ENCODE measurements at regions not wholly inside any gene's neighbourhood (a gene's known extent, or its start where the extent isn't known, plus 50 kb on each side); places are given as distances from the start of the nearest gene placed in this dataset.

DNA sequence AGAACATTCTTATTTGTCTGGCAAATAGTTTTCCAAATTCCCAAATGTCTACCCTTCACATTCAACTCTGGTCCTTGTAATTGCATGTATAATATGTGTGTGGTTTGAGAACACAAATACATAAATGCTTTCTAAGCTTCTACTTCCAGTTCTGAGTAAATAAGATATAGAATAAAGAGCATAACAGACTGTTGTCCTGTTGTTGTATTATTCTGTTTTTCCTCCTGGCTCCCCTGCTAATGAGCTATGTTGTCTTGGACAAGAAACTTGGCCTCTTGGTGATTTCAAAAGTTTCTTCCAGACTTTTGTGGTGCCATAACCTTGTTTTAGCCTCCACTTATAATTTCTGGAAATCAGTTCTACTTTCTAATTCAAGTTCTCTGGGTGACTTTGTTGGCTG, 75.3 kb upstream of the USP38 start:
- no peaks in the 10 kb centered on the region for H3K36me3 ChIP-seq
- intact Hi-C loops (cut with DNase I): no loop called here
- DNase-seq: no peak
- no peak overlapping the region for H3K4me3 ChIP-seq (replicated peaks in 1 of 3)
- H3K27ac ChIP-seq: no peak overlapping the region
- no peaks in the 10 kb centered on the region for H3K9me3 ChIP-seq
- TF ChIP-seq, protein P1, sequence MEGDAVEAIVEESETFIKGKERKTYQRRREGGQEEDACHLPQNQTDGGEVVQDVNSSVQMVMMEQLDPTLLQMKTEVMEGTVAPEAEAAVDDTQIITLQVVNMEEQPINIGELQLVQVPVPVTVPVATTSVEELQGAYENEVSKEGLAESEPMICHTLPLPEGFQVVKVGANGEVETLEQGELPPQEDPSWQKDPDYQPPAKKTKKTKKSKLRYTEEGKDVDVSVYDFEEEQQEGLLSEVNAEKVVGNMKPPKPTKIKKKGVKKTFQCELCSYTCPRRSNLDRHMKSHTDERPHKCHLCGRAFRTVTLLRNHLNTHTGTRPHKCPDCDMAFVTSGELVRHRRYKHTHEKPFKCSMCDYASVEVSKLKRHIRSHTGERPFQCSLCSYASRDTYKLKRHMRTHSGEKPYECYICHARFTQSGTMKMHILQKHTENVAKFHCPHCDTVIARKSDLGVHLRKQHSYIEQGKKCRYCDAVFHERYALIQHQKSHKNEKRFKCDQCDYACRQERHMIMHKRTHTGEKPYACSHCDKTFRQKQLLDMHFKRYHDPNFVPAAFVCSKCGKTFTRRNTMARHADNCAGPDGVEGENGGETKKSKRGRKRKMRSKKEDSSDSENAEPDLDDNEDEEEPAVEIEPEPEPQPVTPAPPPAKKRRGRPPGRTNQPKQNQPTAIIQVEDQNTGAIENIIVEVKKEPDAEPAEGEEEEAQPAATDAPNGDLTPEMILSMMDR (IDR thresholded peaks at IDR 0.05): no peak
- H3K4me1 ChIP-seq: no peaks in the 10 kb centered on the region
- no peaks in the 10 kb centered on the region for H3K27me3 ChIP-seq

DNA sequence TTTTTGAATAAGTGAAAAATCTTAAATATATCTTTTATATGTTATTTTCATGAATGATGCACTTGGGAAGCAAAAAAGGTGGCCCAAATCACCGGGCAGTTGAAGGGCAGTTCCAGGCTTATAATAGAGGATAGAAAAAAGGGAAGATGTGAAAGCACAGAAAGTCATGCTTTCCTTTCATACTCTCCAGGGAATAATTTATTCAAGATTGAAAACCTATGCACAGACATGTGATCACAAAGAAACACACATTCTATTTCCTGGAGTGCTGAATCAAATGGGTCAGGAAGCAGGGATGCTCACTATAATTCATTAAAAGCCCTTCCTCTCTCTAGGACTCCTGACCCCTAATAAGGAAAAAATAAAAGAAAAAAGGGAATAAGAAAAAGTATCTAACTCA, 66.1 kb upstream of the USP38 start:
- intact Hi-C loops (cut with DNase I): no loop called here
- no peaks in the 10 kb centered on the region for H3K4me1 ChIP-seq
- no peak overlapping the region for H3K27ac ChIP-seq
- no peak for DNase-seq
- H3K27me3 ChIP-seq: no peaks in the 10 kb centered on the region
- H3K9me3 ChIP-seq: no peaks in the 10 kb centered on the region
- no peak overlapping the region for H3K4me3 ChIP-seq (replicated peaks in 1 of 3)
- no peaks in the 10 kb centered on the region for H3K36me3 ChIP-seq
- TF ChIP-seq POLR2A (IDR thresholded peaks at IDR 0.05): no peak
- TF ChIP-seq, protein P1 (IDR thresholded peaks at IDR 0.05): no peak
- 85 to 89% methylated on average over 1 of the region's 1 CpG for WGBS, 2 donors

DNA sequence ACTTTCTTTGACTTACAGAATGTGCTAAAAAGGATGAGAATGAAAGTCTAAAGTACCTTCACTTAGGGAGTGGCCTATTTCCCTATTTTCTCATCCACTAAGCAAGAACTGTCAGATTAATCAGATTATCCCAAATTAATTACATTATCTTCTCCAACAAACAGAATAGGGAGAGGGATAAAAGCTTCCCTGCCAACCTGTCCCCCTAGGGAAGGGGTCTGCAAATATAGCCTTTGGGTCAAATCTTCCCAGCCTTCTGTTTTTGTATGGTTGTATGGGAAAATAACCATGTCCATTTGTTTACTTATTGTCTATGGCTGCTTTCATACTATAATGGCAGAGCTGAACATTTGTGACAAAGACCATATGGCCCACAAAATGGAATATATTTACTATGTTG, 57.1 kb upstream of the USP38 start:
- TF ChIP-seq POLR2A (IDR thresholded peaks at IDR 0.05): no peak
- TF ChIP-seq, protein P1 (IDR thresholded peaks at IDR 0.05): no peak
- no peak for DNase-seq
- Histone ChIP-seq H3K9me3 (no peaks in the 10 kb centered on the region), H3K27ac (no peak overlapping the region), H3K36me3 (no peaks in the 10 kb centered on the region), H3K27me3 (no peaks in the 10 kb centered on the region), H3K4me1 (no peaks in the 10 kb centered on the region), H3K4me3 (replicated peaks in 1 of 3) (no peak overlapping the region)
- intact Hi-C loops (cut with DNase I): no loop called here

DNA sequence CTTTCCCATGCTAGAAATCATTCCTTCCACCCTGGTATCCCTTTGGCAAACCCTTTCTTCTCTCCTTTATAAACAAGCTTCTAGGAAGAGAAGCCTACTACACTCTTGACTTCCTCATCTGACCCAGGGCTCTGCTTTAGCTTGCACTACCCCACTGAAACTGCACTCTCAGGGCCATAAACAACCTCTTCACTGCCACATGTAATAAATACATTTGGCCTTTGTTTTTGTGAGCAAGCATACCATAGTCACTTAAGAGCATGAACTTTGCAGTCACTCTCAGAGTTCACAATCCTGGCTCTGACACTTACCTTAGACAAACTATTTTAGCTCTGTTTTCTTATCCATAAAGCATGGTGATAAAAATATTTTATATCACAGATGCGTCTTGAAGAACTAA, 50.7 kb upstream of the USP38 start:
- 35 to 40% methylated on average over 1 of the region's 1 CpG for WGBS, 2 donors
- H3K9me3 ChIP-seq: no peaks in the 10 kb centered on the region
- TF ChIP-seq POLR2A (IDR thresholded peaks at IDR 0.05): no peak
- TF ChIP-seq, protein P1 (IDR thresholded peaks at IDR 0.05): no peak
- no peaks in the 10 kb centered on the region for H3K36me3 ChIP-seq
- no peaks in the 10 kb centered on the region for H3K4me1 ChIP-seq
- DNase-seq: no peak
- no peak overlapping the region for H3K27ac ChIP-seq
- intact Hi-C loops (cut with DNase I): no loop called here
- no peaks in the 10 kb centered on the region for H3K27me3 ChIP-seq
- no peak overlapping the region for H3K4me3 ChIP-seq (replicated peaks in 1 of 3)
